NCI-H2107 treated with DMSO at 0.1 percent for 48 hours (cell line): ENCODE measurements at regions not wholly inside any gene's neighbourhood (a gene's known extent, or its start where the extent isn't known, plus 50 kb on each side); places are given as distances from the start of the nearest gene placed in this dataset.
"Not testable (repeated sequence)": the region's sequence is repeated elsewhere in the genome, so short reads cannot be mapped to it uniquely, and the experiment has no call there.

Experiments used
- DNase-seq: peaks from one replicate; lab custom pipeline; 2025; ENCODE audit not compliant: unreplicated experiment; lab: John Stamatoyannopoulos, UW

DNA sequence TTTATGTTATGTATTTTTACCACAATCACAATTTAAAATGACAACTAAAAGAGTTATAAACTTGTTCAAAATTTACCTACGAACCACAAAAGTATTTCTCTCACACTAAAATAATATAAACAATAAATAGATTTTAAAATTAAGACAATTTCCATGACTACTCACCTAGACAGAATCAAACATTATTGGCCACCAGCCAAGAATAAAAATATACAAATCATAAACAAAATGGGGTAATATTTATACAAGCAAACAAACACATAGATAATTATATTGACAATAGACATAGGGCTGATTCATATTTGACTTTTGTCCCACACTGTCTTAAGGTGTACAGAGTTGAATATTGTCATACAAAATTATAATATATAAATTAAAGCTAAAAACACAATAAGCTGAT, 119.6 kb upstream of the ZNF92 start:
- DNase-seq, result no peak

DNA sequence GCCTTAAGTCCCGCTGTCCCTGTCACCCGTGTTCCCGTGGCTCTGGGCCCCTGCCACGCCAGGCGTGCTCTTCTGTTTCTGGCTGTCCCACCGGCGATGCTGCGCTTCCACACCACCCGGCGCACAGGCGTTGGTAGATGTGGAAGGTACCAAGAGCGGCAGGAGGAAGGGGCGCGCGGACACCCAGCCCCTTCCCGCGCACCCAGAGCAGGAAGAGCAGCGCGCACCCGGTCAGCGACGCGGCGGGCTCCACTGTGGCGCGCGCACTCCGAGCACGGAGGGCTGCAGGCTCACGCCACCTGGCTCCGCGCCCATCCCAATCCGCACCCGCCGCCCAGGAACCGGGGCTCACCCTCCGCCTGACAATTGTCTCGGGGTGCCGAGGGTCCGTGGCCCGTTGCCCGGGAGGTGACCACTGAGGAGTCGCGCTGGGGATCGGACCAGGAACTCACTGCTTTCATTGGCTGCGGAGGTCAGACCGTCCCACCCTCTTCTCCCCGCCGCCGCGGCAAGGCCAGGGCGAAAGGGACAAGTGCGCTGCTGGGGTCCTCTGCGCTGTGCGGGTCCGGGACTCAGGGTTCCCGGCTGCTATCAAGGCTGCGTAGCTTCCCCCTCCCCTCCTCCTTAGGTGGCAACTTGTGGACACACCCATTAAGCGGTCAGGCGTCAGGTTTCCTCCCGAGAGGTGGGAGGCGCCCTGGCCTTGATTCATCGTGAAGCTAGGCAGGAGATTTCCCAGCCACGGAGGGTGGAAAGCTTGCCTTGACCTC, 121.6 kb upstream of the ZNF92 start:
- DNase-seq, result peak; percentile 70

DNA sequence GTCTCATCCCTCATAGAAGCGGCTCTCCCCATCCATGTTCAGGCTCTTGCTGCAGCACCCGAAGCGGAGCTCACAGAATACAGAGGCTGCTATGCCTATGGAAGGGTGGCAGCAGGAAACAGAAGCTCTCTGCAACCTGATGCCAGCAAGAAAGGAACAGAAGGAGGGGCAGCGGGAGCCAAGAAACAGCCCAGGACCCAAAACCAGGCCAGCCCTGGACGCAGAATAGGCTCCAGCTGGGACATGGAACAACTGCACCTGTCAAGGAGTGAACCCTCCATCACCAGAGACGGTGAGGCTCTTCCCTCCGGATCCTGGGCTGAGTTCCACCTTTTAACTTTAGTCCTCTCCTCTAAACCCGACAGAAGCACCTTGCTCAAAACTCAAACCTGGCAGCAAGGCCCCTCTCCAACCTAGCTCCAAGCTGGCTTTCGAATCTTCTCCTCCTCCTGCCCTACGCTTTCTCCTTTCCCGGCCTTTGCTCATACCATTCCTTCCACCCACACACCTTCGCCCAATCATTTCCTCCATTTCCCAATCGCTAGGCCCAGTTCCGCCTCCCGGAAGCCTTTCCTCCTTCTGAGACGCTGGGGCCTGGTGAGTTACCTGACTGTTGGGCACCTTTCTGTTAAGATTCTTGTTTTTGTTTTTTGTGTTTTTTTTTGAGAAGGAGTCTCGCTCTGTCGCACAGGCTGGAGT, 122.8 kb upstream of the ZNF92 start:
- no peak for DNase-seq

DNA sequence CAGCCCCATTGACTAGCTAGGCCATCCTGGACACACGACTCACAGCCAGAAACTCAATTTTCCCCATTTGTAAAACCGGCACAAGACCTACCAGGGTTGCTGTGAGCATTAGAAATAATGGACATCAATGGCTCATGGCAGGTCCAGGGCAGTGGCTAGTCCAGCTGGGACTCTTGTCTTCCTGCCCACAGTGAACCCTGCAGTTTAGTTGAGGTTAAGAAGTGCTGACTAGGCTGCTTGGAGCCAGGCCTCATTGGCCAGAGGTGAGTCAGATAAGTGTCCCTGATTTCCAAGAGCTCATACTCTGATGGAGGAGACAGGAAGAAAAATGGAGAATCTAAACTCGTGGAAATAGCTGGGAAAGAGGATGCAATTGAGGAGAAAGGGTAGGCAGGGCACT, 123.4 kb upstream of the ZNF92 start:
- DNase-seq, result no peak

DNA sequence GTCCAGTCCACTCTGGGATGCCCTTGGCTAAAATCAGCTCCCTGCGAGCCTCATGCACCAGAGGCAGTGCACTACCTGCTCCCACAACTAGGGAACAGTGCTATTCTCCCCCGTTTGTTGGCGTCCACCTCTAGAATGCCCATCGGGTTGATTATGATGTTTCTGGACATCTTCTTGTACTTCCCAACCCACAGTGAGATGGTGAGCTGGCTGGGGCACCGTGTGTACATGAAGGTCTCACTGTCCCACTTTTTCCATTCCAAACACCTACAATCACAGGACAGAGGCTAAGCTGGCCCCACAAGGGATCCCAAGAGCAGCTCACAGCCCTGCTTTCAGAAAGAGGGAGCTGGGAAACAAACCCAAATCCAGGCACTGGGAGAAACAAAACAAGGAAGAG, 126.2 kb upstream of the ZNF92 start:
- DNase-seq, result no peak

DNA sequence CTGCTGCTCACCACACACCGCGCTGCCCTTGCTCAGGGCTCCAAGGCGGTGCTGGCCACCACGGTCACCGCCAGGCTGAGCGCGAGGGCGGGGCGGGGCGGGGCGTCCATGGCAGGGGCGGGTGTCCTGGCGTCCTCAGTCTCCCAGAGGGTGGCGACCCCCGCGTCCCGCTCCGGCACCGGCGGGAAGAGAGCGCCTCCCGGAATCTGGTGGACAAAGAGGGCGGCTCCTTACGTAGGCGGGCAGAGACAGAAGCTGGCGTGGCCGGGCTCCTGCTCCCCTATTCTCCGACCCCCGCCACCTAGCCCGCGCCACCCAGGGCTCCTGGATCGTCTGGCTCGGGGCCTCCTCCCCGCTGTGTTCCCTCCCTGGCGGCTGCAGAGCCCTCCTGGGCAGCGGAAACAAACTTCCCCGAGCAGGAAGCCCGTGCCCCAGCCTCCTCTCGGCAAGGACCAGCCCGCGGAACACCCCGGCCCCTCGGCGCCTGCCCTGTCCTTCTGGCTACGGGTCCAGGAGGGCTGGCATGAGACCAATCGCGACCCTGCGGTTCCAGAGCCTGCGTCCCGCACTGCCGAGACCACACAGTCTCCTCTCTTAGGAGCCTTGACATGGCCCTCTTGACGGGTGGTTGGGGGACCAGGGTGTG, 133.8 kb upstream of the ZNF92 start:
- DNase-seq, result no peak

DNA sequence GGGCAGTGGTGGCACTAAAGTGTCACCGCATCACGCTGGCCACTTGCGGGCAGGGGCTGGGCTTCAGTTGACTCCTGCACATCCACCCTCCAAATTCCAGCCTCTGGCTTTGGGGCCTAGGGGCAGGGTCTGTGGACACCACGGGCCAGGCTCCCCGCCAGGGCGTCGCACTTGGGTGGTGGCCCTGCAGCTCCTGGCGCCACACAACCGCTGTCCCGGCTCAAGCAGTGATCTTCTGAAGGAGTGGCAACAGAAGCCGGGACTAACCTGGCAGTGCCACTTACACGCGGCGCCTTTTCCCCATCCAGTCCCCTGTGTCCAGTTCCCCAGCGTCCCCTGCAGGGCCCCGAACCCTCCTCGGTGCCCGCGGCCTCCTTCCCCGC, 134.3 kb upstream of the ZNF92 start:
- no peak for DNase-seq

DNA sequence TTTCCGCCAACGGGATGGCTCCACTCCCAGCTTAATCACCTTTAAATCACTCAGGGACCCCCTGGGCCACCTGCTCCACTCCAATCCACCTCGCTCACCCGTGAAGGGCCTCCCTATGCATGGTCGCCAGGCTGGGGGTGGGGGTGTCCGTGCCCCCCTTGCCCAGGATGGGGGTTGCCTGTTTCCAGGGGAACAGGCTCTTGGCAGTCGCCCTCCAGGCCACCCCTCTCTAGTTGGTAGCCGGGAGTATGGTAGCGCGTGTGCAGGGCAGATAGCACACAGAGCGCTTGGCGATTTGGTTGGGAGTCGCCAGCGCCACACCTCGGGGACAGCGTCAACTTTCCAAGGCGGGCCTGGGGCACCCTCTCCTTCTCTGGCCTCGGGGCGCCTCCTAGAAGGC, 134.9 kb upstream of the ZNF92 start:
- DNase-seq, result no peak

DNA sequence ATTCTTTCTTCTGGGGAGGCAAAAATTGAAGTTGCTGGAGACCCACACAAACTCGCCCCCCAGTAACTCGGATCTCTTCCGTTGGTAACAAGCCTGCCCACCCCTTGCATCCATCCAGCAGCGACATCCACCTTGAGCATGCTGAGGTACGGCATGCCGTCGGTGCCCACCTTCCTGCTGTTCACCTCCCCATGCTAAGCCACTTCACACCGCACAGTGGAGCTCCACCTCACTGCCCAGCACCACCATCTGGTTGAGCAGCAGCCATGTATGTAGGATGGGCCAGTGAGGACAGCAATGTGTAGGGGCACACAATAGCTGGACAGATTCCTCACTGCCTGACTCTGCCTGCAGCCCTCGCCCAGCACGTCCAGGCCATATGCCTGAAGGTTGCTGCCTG, 138.1 kb upstream of the ZNF92 start:
- no peak for DNase-seq

DNA sequence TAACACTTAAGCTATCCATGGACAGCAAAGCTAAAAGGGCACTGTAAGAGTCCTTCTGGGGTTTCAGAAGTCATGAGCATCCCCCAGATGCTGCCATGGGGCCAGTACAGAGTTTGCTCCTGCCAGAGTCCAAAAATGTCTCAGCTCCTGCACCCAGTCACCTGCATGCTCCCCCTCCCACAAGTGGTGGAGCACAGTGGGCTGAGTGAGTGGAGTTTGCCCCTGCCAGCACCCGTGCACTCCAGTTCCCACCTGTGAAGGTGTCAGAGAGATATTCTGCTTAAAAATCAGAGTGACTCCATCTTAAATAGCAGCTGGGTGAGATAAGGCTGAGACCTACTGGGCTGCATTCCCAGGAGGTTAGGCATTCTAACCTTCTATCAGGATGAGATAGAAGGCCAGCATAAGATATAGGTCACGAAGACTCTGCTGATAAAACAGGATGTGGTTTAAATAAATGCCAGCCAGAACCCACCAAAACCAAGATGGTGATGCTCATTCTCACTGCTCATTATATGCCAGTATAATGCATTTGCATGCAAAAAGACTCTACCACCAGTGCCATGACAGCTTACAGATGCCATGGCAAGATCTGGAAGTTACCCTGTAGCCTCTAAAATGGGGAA, 140.1 kb upstream of the ZNF92 start:
- DNase-seq, result no peak

DNA sequence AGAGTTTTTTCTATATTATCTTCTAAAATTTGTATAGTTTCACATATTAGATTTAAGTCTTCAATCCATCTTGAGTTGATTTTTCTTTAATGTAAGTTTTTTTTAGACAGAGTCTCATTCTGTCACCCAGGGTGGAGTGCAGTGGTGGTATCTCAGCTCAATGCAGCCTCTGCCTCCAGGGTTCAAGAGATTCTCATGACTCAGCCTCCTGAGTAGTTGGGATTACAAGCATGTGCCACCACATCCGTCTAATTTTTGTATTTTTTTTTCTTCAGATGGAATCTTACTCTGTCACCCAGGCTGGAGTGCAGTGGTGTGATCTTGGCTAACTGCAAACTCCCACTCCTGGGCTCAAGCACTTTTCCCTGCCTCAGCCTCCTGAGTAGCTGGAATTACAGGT, 143.4 kb upstream of the ZNF92 start:
- no peak for DNase-seq

DNA sequence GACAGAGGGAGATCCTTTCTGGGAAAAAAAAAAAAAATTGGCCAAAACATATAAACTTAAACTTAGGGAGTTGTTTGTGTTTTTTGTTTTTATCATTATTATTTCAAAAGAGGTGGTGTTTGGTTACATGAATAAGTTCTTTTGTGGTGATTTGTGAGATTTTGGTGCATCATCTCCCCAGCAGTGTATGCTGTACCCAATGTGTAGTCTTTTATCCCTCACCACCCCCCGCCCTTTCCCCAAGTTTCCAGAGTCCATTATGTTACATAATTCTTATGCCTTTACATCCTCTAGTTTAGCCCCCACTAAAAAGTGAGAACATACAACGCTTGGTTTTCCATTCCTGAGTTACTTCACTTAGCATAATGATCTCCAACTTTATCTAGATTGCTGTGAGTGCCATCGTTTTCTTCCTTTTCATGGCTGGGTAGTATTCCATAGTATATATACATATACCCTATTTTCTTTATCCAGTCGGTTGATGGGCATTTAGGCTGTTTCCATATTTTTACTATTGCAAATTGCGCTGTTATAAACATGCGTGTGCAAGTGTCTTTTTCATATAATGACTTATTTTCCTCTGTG, 148.1 kb upstream of the ZNF92 start:
- no peak for DNase-seq

DNA sequence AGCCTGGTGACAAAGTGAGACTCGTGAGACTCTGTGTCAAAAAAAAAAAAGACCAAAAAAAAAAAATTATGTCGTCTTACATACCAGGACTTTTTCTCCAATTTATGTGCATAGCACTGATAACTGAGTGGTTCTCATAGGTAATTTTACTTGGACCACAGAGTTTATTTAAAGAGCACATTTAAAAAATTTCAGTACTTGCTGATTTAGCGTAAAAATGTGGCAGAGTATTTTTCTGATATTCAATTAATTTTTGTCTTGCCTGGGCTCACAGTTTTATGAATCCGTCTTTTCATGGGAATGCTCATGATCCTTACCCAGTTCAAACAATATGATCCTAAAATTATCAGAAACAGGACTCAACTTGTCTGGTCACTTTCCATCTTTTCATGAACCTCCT, 151.0 kb upstream of the ZNF92 start:
- no peak for DNase-seq

DNA sequence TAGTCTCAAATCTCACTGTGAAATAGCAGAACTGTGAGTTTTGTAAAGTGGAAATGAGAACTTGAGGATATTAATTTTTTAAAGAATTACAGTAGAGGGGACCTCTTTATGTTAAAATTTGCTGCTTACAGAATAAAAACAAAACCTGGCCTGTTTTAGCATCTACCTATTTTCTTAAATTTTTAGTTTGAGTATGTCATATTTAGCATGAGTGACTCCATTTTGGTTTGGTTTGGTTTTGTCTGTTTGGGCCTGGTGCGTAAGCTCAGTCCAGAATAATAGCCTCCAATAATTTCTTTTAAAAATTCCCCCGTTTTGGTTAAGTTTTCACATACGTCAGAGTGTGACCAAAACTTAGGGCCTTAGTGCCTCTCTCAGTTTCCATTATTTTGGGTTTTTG, 152.0 kb upstream of the ZNF92 start:
- DNase-seq, result no peak

DNA sequence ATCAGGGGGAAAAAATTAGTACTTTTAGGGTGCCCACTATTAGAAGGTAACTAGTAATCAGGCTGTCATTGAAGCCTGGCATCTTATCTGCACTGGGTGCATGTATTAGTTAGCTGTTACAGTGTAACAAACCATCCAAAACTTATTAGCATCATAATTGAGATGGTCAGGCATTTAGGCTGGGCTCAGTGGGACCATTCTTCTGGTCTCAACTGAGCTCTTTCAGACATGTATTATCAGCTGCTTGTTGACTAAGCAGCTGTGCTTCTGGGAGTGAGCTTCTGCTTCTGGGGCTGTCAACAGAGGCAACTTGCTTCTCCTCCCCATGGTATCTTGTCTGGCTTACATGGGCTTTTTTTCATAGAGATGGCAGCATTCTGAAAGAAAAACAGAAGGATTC, 154.0 kb upstream of the ZNF92 start:
- DNase-seq, result no peak

DNA sequence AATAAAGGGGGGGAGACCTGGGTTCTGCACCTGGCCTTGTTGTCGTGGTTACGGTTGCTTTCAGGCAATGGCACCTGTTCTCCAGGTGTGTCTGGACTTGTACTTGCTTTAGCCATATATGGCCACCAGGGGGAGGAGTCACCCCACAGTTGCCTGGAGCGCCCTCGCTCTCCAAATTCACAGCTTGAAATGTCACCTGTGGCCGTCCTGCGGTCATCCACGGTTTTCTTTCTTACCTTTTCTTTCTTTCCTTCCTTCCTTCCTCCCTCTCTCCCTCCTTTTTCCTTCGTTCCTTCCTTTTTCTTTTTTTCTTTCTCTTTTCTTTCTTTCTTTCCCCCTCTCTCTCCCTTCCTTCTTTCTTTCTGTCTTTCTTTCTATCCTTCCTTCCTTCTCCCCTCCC, 157.2 kb upstream of the ZNF92 start:
- DNase-seq, result peak; percentile 90

DNA sequence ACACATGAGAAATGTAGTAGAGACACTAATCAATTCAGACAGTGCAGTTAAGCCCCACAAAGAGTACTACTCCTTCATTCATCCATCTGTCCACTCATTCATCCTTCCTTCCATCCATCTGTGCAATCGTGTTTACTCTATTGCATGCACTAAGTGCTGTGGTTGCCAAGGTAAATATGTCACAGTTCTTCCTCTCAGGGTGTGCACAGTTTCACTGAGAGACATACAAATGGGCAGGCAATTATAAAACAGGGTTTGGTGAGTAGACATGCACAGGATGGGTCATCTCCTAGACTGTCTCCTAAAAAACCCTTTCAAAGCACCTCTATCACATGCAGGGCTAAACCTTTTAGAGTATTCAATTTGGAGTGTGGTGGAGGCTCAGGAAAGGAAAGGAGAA, 160.4 kb upstream of the ZNF92 start:
- DNase-seq, result not testable (repeated sequence)

DNA sequence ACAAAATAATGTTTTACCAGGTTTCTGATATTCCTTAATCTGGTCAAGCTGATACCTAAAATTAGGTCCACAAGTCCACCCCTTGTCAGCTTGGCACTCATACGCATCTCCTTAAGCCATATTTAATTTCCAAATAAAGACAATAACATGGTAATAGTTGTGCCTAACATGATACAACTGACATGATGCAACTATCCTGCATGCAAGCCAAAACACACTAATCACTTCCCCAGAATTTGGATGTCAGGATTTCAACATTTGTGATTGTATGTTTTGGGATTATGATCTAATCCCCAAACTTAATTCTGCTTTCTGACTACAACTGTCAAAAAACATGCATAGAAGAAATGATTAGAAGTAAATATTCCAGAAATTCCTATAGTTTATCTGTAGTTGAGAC, 174.4 kb upstream of the ZNF92 start:
- not testable (repeated sequence) for DNase-seq

DNA sequence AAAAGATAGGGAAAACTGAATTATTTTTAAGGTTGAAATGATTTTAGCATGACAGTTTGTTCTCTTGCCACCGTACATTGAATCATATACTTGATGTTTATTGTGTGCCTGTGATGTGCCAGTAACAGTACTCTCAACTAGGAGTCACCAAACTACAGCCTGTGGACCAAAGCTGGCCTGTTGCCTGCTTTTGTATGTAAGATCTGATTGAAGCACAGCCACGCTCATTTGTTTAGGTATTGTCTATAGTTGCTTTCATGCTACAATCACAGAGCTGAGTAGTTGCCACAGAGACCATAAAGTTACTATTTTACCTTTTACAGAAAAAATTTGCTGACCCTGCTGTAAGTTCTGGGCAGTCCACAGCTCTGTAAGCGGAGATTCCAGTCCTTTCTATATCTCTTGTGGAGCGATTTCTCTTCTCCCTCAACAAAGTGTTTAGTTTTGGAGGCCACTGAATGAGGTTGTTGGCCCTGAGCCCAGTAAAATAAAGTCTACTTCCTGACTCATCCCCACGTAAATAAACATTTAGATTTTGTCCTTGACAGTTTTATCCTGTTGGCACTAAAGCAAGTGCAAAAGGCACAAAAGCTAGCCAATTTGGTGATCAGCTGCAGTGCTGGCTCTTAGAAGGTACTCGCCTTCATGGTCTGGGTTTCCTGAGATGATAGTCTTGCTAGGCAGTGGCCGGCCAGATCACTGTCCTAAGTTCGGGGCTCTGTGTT, 180.2 kb upstream of the ZNF92 start:
- not testable (repeated sequence) for DNase-seq

DNA sequence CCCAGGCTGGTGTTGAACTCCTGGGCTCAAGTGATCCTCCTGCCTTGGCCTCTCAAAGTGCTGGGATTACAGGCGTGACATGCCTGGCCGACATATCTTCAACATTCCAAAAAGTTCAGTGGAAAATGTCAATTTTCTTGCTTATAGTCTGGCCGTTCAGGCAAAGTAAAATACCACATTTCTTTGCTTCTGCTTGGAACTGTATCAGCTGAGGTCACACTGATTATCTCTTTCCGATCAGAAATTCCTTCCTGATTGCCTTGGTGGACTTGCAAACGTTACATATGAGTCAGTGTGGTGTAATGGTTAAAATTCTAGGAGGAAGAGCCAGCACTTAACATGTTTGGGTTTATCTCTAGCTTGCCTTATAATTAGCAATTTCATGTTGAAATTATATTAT, 170.6 kb upstream of the ERV3-1 start:
- not testable (repeated sequence) for DNase-seq

DNA sequence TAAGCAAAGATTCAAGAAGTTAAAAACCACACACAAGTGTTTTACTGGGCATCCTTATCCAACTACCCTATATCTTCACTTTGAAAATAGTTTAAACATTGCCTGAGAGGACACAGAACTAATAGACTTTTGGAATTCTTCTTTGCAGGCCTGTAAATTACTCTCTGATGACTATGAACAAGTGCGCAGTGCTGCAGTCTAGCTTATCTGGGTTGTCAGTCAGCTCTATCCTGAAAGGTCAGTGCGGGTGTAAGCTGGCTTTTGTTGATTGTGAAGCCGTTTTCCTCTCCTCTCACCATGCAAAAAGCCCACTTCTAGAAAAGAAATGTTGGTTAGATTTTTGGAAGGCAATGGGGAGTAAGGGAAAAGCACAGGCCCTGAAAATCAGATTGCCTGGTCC, 143.6 kb upstream of the ERV3-1 start:
- DNase-seq, result not testable (repeated sequence)
